Natural killer cell (primary cell): ENCODE measurements at regions not wholly inside any gene's neighbourhood (a gene's known extent, or its start where the extent isn't known, plus 50 kb on each side); places are given as distances from the start of the nearest gene placed in this dataset.

Experiments
- ATAC-seq, 3 donors: fragments of 150-1000 bp in 2 of 3; fragments of 200-7000 bp in 1 of 3; cut with Tn5 transposase; 1 replicate in 1 of 3; 2 replicates in 2 of 3; pipeline ENCODE4 v1.10.0; 2021; ENCODE audit warnings: mild to moderate bottlenecking in 2 of 3, moderate library complexity in 2 of 3
- DNase-seq, 2 donors: peaks; one replicate each; pipeline versions ENCODE4 v3.0.0 to v3.0.0-alpha.2; 2013 to 2021; ENCODE audit warnings: mixed read lengths in 1 of 2
- H3K27ac ChIP-seq: one replicate; pipeline ENCODE4 v1.5.1; 2013; ENCODE audit warnings: mild to moderate bottlenecking, low read length
- H3K27me3 ChIP-seq: one replicate; pipeline ENCODE4 v1.6.1; 2013; ENCODE audit warnings: low read length; ENCODE audit not compliant: control insufficient read depth, insufficient read depth
- H3K36me3 ChIP-seq: one replicate; pipeline ENCODE4 v1.6.1; 2013; ENCODE audit warnings: low read length; ENCODE audit not compliant: control insufficient read depth, insufficient read depth
- H3K4me1 ChIP-seq: one replicate; pipeline ENCODE4 v1.6.1; 2013; ENCODE audit warnings: low read length; ENCODE audit not compliant: control insufficient read depth, insufficient read depth
- H3K4me3 ChIP-seq: one replicate; pipeline ENCODE4 v1.5.1; 2013; ENCODE audit warnings: low read length
- H3K9me3 ChIP-seq: one replicate; pipeline ENCODE4 v1.6.1; 2013; ENCODE audit warnings: low read length; ENCODE audit not compliant: control insufficient read depth, insufficient read depth
- H3K27ac Mint-ChIP-seq, 2 donors: one replicate each; pipeline ENCODE4 v1.8.0; 2022; ENCODE audit warnings: mild to moderate bottlenecking in 2 of 2, mixed read lengths in 2 of 2, moderate library complexity in 1 of 2
- H3K27me3 Mint-ChIP-seq, 2 donors: one replicate each; pipeline ENCODE4 v1.8.0; 2022; ENCODE audit warnings: low read depth in 2 of 2, mixed read lengths in 2 of 2
- H3K36me3 Mint-ChIP-seq: one replicate; pipeline ENCODE4 v1.8.0; 2022; ENCODE audit warnings: mixed read lengths
- H3K4me1 Mint-ChIP-seq, 2 donors: one replicate each; pipeline ENCODE4 v1.8.0; 2022; ENCODE audit warnings: mixed read lengths in 2 of 2
- H3K4me3 Mint-ChIP-seq: one replicate; pipeline ENCODE4 v1.8.0; 2022; ENCODE audit warnings: mild to moderate bottlenecking, moderate library complexity, mixed read lengths
- H3K9me3 Mint-ChIP-seq, 2 donors: one replicate each; pipeline ENCODE4 v1.8.0; 2022; ENCODE audit warnings: mixed read lengths in 2 of 2
- CTCF ChIP-seq: fragments of 200-600 bp; IDR thresholded peaks from one replicate; pipeline ENCODE4 v1.8.0; 2022; ENCODE audit warnings: antibody characterized with exemption
- WGBS: methylation state at CpG from one replicate; pipeline ENCODE4 v1.1.7; 2013; ENCODE audit warnings: missing lambda C conversion rate; ENCODE audit not compliant: insufficient coverage; 5-methylcytosine and 5-hydroxymethylcytosine counted together
- intact Hi-C: fragments of 100-400 bp; cut with micrococcal nuclease; formaldehyde crosslinking; loops from one replicate; pipeline ENCODE4 v1.14.2; 2022

DNA sequence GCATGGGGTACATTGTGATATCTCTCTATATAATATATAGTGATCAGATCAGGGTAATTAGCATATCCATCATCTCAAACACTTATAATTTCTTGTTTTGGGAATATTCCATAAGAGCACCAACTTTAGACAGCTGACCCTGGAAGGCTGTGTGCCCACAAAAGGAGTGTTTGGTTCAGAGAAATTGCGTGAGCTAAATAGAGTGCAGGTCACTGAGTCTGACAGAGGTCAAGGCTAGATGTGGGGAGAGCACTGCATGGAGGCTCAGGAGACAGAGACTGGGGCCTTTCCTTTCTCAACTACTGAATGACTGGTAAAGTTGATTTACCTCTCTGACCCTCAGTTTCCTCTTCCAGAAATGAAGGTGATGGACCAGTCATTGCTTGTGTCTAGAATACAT lies 114.9 kb upstream of the ADGRF1 start:
- intact Hi-C loops, result no loop called here
- H3K27me3 ChIP-seq, result no peaks in the 10 kb centered on the region
- Mint-ChIP-seq H3K27ac (no peak overlapping the region), H3K4me3 (no peak overlapping the region), H3K4me1 (no peaks in the 10 kb centered on the region), H3K9me3 (peaks cover 0 to 2% of the 10 kb centered on the region in 2 donors), H3K27me3 (no peaks in the 10 kb centered on the region), H3K36me3 (no peaks in the 10 kb centered on the region)
- no peak for DNase-seq
- H3K4me3 ChIP-seq, result no peak overlapping the region
- no peak for ATAC-seq
- no peak overlapping the region for H3K27ac ChIP-seq
- H3K36me3 ChIP-seq, result no peaks in the 10 kb centered on the region
- no peak for TF ChIP-seq CTCF
- no peaks in the 10 kb centered on the region for H3K4me1 ChIP-seq
- 78% methylated on average over 1 of the region's 1 CpG for WGBS
- H3K9me3 ChIP-seq, result no peaks in the 10 kb centered on the region

DNA sequence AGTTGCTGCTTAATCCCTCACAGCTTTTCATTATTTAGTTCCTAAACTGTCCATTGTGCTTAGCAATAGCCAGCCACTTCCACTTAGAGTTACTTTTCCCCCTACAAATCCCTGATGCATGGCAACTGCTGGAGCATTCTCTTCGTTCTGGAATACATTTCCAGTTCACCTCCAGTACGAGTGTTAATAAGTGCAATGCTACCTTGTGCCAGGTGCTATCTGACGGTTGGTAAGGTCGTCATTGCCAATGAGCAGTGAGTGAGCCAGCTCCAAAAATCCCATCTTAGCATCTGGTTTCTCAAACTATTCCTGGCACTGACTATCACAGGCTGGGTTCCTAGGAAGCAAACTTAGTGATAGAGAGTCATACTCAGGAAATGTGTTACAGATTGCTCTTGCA lies 114.1 kb upstream of the ADGRF1 start:
- Mint-ChIP-seq H3K27ac (no peak overlapping the region), H3K27me3 (no peaks in the 10 kb centered on the region), H3K9me3 (peaks cover 0 to 2% of the 10 kb centered on the region in 2 donors), H3K36me3 (no peaks in the 10 kb centered on the region), H3K4me1 (no peaks in the 10 kb centered on the region), H3K4me3 (no peak overlapping the region)
- Histone ChIP-seq H3K4me3 (no peak overlapping the region), H3K27me3 (no peaks in the 10 kb centered on the region), H3K4me1 (no peaks in the 10 kb centered on the region), H3K9me3 (no peaks in the 10 kb centered on the region), H3K27ac (no peak overlapping the region), H3K36me3 (no peaks in the 10 kb centered on the region)
- intact Hi-C loops, result no loop called here
- WGBS, result 92% methylated on average over 4 of the region's 4 CpGs
- DNase-seq (no peak), ATAC-seq (no peak)
- TF ChIP-seq CTCF, result no peak

DNA sequence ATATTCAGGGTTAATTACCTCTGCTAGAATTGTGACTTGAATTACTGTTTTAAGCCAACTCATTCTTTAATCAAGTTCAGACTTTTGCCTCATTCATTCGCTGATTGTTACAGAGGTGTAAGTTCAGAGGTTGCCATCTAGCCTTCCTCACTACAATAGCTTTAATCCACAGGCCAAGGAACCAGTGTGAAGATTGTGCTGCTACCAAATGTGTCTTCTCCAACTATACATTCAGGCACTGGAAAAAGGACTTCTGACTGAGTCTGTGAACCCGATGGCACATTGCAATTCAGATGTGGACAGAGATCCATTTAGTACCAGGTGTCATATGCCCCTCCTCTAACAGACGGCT lies 111.2 kb upstream of the ADGRF1 start:
- peaks cover 4 to 10% of the 10 kb centered on the region in 2 donors for H3K27me3 Mint-ChIP-seq
- no peaks in the 10 kb centered on the region for H3K4me1 Mint-ChIP-seq
- H3K4me3 ChIP-seq, result no peak overlapping the region
- H3K4me1 ChIP-seq, result no peaks in the 10 kb centered on the region
- H3K36me3 ChIP-seq, result no peaks in the 10 kb centered on the region
- H3K36me3 Mint-ChIP-seq, result no peaks in the 10 kb centered on the region
- H3K27me3 ChIP-seq, result no peaks in the 10 kb centered on the region
- H3K9me3 Mint-ChIP-seq, result no peaks in the 10 kb centered on the region
- DNase-seq (no peak), ATAC-seq (no peak)
- intact Hi-C loops, result no loop called here
- H3K27ac Mint-ChIP-seq, result no peak overlapping the region
- no peak overlapping the region for H3K27ac ChIP-seq
- no peak overlapping the region for H3K4me3 Mint-ChIP-seq
- no peaks in the 10 kb centered on the region for H3K9me3 ChIP-seq
- no peak for TF ChIP-seq CTCF
- 92% methylated on average over 2 of the region's 3 CpGs for WGBS

- DNase-seq (no peak), ATAC-seq (no peak)
- Mint-ChIP-seq H3K27me3 (peaks cover 6 to 10% of the 10 kb centered on the region in 2 donors), H3K4me1 (no peaks in the 10 kb centered on the region), H3K36me3 (no peaks in the 10 kb centered on the region), H3K9me3 (no peaks in the 10 kb centered on the region), H3K27ac (no peak overlapping the region), H3K4me3 (no peak overlapping the region)
- WGBS, result 87% methylated on average over 3 of the region's 3 CpGs
- intact Hi-C loops, result no loop called here
- Histone ChIP-seq H3K36me3 (no peaks in the 10 kb centered on the region), H3K27ac (no peak overlapping the region), H3K4me1 (no peaks in the 10 kb centered on the region), H3K27me3 (no peaks in the 10 kb centered on the region), H3K9me3 (no peaks in the 10 kb centered on the region), H3K4me3 (no peak overlapping the region)
- TF ChIP-seq CTCF, result no peak
Observed at GRCh38 chr6:47152666-47153403, 110.7 kb upstream of the ADGRF1 start.
